Stimulated activated memory B cell treated with anti-CD40 and anti-IgM and Interleukin-4, amounts not matched to agents 10 μg/mL and 1 μg/mL and 100 μg/mL, for 72 hours (primary cell): ENCODE measurements at regions not wholly inside any gene's neighbourhood (a gene's known extent, or its start where the extent isn't known, plus 50 kb on each side); places are given as distances from the start of the nearest gene placed in this dataset.
"Not testable (repeated sequence)": the region's sequence is repeated elsewhere in the genome, so short reads cannot be mapped to it uniquely, and the experiment has no call there.

Source experiments
- ATAC-seq: fragments of 150-1000 bp; cut with Tn5 transposase; 2 replicates; pipeline ENCODE4 v1.10.0; 2021
- H3K27ac Mint-ChIP-seq: one replicate; pipeline ENCODE4 v1.8.0; 2022; ENCODE audit warnings: mild to moderate bottlenecking, mixed read lengths
- H3K27me3 Mint-ChIP-seq: one replicate; pipeline ENCODE4 v1.8.0; 2022; ENCODE audit warnings: mixed read lengths
- H3K36me3 Mint-ChIP-seq: one replicate; pipeline ENCODE4 v1.8.0; 2022; ENCODE audit warnings: mixed read lengths
- H3K4me1 Mint-ChIP-seq: one replicate; pipeline ENCODE4 v1.8.0; 2022; ENCODE audit warnings: mixed read lengths
- H3K4me3 Mint-ChIP-seq: one replicate; pipeline ENCODE4 v1.8.0; 2022; ENCODE audit warnings: mild to moderate bottlenecking, moderate library complexity, mixed read lengths
- H3K9me3 Mint-ChIP-seq: one replicate; pipeline ENCODE4 v1.8.0; 2022; ENCODE audit warnings: mixed read lengths

DNA sequence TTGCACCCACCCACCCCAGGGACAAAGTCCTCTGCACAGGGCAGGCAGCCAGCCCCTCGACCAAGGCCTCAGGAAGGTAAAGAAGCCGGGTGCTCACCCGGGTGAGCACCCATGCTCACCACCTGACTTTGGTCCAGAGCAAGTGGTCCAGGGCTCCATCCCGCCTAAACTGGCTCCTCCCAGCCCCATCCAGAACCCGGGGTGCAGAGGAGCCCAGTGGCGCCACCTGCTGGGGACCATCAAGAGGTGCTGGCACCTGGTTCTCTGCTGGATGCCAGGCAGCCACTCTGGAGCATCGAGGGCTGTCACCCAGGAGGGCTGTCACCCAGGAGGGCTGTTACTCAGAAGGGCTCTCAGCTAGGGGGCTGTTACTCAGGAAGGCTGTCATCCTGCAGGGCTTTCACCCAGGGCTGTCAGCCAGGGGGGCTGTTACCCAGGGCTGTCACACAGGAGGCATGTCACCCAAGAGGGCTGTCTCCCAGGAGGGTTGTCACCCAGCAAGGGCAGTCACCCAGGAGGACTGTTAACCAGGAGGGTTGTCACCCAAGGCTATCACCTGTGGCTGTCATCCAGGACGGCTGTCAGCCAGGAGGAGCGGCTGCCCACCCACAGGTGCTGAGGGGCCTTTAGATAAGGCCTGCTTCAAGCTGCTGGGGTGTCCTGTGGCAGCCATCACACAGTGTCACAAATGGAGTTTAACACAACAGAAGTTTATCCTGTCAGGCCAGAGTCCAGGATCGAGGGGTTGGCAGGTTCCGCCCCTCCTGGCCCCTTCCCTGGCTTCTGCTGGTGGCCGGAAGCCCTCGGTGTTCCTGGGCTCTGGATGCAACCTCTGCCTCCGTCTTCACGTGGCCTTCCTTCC lies 98.5 kb downstream of the TNFRSF13B start:
- no peaks in the 10 kb centered on the region for H3K4me1 Mint-ChIP-seq
- peaks cover 20% of the 10 kb centered on the region for H3K27me3 Mint-ChIP-seq
- H3K9me3 Mint-ChIP-seq = no peaks in the 10 kb centered on the region
- H3K36me3 Mint-ChIP-seq = no peaks in the 10 kb centered on the region
- no peak overlapping the region for H3K4me3 Mint-ChIP-seq
- ATAC-seq = peak; percentile 37
- no peak overlapping the region for H3K27ac Mint-ChIP-seq

DNA sequence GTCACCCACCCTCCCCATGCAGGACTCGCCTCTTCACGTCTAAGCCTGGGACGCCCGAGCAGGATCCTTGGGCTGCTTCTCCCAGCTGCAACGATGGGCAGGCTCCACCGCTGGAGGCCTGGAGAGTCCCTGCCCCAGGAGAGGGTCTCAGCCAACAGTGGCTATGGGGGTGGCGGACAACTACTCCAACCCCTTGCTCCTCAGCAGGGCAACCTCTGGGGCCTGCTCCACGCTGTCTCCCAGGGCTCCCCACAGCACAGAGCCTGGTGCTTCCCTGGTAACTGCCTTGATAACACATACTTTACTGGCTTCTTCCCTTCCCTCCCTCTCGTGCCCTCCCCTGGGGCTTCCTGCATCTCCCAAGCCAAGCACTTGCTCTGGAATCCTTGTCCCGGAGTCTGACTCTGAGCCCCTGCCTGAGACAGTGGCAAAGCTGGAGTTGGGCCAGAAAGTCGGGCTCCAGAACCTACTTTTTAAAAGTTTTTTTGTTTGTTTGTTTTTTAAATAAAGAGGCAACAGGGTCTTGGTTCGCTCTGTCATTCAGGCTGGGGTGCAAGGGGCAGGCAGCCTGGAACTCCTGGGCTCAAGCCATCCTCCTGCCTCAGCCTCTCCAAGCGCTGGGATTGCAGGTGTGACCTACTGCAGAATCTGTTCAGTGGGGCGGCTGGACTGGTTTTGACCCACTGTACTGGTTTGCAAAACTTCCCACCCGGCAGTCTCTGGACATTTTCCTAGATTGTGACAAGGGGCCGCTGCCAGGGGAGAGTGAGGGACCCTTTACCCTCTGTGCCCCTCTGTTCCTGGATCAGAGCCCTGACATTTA lies 99.4 kb downstream of the TNFRSF13B start:
- H3K27ac Mint-ChIP-seq = no peak overlapping the region
- no peaks in the 10 kb centered on the region for H3K4me1 Mint-ChIP-seq
- peaks cover 13% of the 10 kb centered on the region for H3K27me3 Mint-ChIP-seq
- ATAC-seq = no peak
- H3K4me3 Mint-ChIP-seq = no peak overlapping the region
- H3K9me3 Mint-ChIP-seq = no peaks in the 10 kb centered on the region
- no peaks in the 10 kb centered on the region for H3K36me3 Mint-ChIP-seq

DNA sequence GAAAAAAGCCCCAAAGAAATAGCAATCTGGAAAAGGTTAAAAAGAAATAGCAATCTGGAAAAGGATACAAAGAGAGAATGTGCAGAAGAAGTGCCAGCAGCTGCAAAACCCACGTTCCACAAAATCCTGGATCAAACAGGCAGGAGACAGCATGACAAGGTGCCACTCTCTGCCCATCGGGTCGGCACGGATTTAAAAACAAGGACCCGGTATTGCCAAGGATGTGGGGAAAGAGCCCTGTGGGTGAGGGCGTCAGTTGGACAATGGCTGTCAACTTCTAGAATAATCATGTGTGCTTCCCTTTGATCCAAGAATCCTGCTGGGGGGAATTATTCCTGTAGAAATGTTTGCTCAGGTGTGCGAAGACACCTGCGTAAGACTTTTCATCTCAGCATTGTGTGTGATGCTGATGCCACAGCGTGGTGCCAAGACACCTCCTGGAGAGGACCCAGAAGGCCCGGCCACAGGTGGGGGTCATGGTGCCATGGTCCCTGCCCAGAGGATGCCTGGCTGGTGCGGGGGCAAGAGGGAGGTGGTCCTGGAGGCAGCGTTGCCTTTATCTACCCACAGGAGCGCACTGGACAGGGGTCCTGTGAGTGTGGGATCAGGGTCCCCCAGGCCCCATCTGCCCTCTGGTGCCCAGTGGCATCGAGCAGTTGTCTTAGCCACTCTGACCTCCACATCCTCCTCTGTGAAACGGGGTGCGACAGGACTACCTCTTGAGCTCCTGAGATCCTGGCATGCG lies 100.3 kb downstream of the TNFRSF13B start:
- H3K4me1 Mint-ChIP-seq = not testable (repeated sequence)

DNA sequence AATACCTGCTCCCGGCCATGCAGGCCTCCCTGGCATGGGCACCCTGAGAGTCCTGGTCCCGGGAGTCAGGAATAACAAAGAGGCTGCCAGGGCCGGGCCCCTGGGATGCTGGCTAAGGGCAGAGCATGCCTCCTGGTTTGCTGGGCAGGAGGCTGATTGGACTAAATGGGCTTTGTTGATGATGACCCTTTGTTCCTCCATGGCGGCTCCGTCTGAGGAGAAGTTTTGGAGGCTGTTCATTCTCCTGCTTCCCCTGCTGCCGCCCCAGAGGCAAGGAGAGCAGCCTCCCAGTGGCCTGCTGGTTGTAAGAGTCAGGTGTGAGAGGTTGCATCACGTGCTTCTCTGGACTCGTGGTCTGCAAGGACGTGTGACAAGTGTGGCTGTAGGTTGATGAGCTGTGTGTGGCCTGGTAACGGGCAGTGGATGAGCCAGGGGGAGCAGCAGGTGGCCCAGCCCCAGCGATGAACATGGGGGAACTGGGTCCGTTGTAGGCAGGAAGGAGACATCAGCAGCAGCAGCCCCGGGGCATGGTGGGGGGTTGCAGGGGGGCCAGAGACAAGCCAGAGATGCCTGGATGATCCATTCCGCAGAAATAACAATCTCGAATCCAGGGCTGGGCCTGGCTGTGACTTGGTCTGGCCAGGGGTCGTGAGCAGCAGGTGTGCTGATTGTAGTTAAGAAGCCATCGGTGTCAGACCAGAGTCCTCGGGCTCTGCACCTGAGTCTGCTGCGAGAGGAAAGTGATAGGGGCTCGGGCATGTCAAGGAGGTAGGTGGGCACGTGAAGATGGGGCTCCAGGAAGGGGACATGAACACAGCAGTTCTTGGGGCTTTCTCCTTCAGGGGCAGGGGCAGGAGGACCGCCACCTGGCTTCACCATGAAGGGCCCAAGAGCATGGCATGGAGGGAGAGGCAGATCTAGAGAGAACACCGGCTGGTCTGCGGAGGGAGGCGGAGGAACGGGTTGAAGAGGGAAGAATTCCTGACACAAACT lies 101.4 kb downstream of the TNFRSF13B start:
- Mint-ChIP-seq H3K36me3 (no peaks in the 10 kb centered on the region), H3K27ac (no peak overlapping the region), H3K4me1 (no peaks in the 10 kb centered on the region), H3K4me3 (no peak overlapping the region), H3K27me3 (peaks cover 13% of the 10 kb centered on the region), H3K9me3 (no peaks in the 10 kb centered on the region)
- no peak for ATAC-seq

More for the DNA sequence above, 100.3 kb downstream of the TNFRSF13B start:
- not testable (repeated sequence) for ATAC-seq, H3K36me3 Mint-ChIP-seq, H3K27ac Mint-ChIP-seq, H3K4me3 Mint-ChIP-seq, H3K9me3 Mint-ChIP-seq
- H3K27me3 Mint-ChIP-seq = peaks cover 13% of the 10 kb centered on the region

DNA sequence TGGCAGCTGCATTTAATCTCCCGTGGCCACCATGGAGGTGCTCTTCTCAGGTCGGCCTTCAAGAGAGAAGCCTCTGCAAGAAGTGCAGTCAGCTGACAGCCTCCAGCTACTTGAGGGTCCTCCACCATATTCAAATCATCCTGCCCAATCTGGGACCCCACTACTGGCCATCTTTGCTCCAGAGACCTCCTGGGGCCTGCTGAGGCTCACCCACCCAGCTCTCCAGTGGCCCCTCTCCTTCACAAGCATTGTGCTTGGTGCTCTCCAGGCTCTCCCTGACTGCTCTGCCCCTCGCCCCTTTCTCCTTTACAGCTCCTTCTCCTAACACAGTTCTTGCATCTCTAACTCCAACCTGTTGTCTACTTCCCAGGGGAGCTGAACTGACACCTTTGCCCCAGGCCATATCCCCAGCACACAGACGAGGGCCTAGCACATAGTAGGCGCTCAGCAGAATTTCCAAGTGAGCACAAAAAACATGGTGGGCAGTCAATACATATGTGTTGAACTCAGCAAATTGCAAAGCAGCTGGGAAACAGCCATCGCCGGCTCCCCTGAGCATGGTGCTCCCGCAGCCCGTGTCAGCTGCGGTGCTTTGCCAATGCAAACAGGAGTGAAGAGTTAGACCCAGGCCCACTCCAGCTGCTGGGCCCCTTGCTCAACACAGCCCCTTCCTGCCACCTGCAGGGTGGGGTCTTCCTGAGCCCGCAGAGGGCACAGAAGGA lies 102.2 kb downstream of the TNFRSF13B start:
- not testable (repeated sequence) for H3K4me1 Mint-ChIP-seq, H3K9me3 Mint-ChIP-seq, H3K36me3 Mint-ChIP-seq, H3K4me3 Mint-ChIP-seq, ATAC-seq, H3K27ac Mint-ChIP-seq
- H3K27me3 Mint-ChIP-seq = peaks cover 10% of the 10 kb centered on the region

DNA sequence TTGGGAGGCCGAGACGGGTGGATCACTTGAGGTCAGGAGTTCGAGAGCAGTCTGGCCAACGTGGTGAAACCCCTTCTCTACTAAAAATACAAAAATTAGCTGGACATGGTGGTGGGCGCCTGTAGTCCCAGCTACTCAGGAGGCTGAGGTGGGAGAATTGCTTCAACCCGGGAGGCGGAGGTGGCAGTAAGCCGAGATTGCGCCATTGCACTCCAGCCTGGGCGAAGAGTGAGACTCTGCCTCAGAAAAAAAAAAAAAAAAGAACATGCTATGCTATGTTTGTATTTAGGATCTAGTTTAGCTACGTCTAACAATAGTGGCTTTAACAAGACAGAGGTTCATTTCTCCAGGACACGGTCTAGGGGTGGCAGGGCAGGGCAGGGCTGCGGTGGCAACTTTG lies 103.3 kb downstream of the TNFRSF13B start:
- H3K4me1 Mint-ChIP-seq, ATAC-seq, H3K27me3 Mint-ChIP-seq, H3K4me3 Mint-ChIP-seq, H3K9me3 Mint-ChIP-seq, H3K27ac Mint-ChIP-seq, H3K36me3 Mint-ChIP-seq: not testable (repeated sequence)

DNA sequence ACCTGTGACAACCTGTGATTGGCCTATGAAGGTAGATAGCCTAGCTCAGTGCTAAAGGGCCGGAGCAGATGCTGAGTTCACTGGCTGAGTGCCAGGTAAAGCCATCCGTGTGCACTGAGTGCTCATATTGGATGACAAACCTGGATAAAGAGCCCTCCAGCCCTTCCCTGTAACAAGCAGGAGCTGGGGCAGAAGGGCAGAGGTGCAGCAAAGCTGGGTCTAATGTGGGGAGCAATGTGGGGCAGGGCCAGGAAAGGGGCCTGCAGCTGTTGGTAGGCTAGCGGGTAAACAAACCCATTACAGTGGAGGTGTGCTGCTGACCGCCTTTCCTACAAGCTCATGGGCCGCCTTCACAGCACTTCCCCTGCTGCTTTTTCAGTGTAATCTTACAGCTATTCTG lies 104.4 kb downstream of the TNFRSF13B start:
- not testable (repeated sequence) for H3K27me3 Mint-ChIP-seq, H3K4me3 Mint-ChIP-seq, ATAC-seq

DNA sequence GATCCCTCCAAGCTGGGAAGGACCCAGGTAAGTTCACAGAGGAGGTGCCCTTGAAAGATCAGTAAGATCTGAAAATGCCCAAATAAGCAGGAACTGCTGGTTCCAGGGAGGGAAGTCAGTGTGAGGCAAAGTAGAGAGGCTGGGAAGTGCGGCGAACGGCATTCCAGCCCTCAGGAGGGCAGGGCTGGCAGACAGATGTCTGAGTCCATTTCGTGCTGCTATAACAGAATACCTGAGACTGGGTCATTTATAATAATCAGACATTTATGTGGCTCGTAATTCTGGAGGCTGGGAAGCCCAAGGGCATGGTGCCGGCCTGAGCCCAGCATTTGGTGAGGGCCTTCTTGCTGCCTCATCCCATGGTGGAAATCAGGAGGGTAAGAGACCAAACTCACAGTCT lies 105.1 kb downstream of the TNFRSF13B start:
- not testable (repeated sequence) for ATAC-seq, H3K27ac Mint-ChIP-seq, H3K36me3 Mint-ChIP-seq, H3K4me3 Mint-ChIP-seq, H3K27me3 Mint-ChIP-seq, H3K9me3 Mint-ChIP-seq, H3K4me1 Mint-ChIP-seq

More for the DNA sequence above, 104.4 kb downstream of the TNFRSF13B start:
- H3K36me3 Mint-ChIP-seq, H3K27ac Mint-ChIP-seq, H3K9me3 Mint-ChIP-seq, H3K4me1 Mint-ChIP-seq: not testable (repeated sequence)

DNA sequence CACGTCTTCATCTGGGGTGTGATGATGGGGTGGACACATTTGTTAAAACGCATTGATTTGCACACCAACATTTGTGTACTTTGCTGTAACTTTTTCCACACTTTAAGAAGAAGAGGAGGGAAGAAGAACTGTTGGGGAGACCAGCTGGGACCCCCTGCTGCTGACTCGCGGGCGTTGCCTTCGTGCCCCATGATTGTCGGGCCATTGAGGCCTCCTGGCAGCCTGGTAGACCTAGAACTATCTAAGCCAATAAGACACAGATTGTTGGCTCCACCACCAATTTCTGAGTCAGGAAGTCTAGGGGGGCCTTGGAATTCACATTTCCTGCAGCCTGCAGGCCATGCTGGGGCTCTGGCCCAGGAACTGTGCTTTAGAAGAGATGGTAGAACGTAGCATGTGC lies 105.5 kb downstream of the TNFRSF13B start:
- Mint-ChIP-seq H3K27ac (no peak overlapping the region), H3K36me3 (no peaks in the 10 kb centered on the region), H3K27me3 (no peaks in the 10 kb centered on the region), H3K4me3 (no peak overlapping the region), H3K4me1 (no peaks in the 10 kb centered on the region), H3K9me3 (no peaks in the 10 kb centered on the region)
- ATAC-seq = no peak

DNA sequence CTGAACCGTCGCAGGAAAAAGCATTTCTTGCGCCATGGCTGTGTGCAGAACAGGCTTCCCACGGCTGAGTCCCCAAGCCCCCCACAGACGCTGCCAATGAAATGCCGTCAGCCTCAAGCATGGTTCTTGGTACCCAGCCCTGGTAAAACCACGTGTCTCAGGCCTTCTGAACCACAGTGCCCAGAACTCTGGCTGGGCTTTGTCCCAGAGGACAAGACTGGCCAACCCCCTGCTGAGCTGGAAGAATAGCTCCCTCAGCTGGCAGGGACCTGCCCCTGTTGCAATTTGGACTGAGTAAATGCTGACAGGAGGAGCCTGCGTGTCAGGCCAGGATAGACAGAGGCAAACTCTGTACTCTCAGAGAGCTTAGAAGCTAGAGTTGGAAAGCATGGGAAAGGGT lies 106.2 kb downstream of the TNFRSF13B start:
- not testable (repeated sequence) for H3K4me3 Mint-ChIP-seq, H3K9me3 Mint-ChIP-seq, H3K27ac Mint-ChIP-seq, H3K4me1 Mint-ChIP-seq, H3K36me3 Mint-ChIP-seq, H3K27me3 Mint-ChIP-seq, ATAC-seq

DNA sequence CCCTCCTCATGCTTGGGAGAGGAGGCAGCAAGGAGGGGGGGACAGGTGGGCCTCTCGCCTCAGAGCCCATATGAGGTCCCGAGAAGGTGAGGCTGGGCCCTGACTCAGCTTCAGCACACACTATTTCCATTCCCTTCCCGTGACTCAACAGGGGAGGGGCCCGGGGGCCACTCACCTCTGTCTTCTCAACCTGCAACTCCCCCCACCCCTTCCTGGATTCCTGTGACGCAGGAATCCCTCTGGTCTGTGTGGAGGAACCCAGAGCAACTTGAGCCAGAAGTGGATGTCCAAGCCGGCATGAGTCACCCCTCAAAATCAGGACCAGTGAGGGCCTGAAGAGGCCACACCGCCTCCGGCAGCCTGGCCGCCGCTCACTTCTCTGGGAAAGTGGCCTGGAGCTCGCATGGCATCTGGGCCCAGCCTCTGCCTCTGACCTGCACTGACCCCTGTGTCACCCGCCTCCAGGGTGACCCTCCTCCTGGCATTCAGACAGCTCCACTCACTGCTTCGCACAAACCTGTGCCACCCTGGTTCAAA lies 106.8 kb downstream of the TNFRSF13B start:
- H3K9me3 Mint-ChIP-seq, H3K27ac Mint-ChIP-seq, H3K36me3 Mint-ChIP-seq, H3K27me3 Mint-ChIP-seq, H3K4me1 Mint-ChIP-seq, H3K4me3 Mint-ChIP-seq, ATAC-seq: not testable (repeated sequence)

DNA sequence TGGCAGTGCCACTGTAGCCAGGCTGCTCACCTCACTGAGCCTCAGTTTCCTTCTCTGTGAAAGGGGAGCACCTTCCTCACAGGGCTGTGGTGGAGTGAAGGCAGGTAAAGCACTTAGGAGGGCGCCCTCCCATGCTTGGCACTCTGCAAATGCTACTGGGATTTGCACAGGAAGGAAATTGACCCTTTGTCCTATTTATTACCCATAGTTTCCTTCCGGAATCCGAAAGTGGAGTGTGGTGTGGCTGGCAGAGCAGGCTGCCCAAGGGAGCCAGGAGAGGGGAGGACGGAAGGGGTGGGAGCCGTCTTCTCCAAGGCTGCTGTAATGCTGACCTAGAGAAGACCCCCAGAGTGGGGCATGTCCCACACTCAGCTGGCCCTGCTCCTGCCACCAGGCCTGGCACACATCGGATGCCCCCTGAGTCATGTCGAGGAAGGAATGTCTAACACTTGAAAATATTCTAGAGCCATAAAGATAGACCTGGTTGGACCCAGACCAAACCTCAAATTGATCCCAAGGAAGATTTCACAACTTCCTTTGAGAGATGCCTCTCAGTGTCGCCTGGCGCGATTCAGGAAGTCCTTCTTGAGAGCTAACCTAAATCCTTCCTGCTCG lies 107.3 kb downstream of the TNFRSF13B start:
- not testable (repeated sequence) for H3K4me3 Mint-ChIP-seq, H3K4me1 Mint-ChIP-seq, H3K27me3 Mint-ChIP-seq, H3K9me3 Mint-ChIP-seq, H3K27ac Mint-ChIP-seq, H3K36me3 Mint-ChIP-seq, ATAC-seq

DNA sequence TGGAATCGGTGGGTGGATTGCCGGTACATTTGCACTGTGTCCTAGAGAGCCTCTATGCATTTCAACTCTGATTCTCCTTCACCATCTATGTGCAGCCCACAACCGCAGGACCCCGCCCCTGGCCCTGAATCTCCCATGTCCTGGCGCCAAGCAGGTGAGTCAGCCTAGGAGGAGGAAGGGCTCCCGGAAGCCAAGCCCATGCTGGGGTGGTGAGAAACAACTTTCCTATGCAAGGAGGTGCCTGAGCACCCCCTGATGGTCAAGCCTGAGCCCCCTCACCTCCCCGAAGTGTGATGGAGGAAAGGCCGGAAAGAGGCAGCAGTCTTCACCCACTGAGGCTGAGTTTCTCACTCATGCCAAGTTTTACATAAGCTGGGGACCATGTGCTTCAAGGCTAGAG lies 110.8 kb downstream of the TNFRSF13B start:
- H3K4me1 Mint-ChIP-seq, H3K36me3 Mint-ChIP-seq, H3K9me3 Mint-ChIP-seq, ATAC-seq, H3K27ac Mint-ChIP-seq, H3K4me3 Mint-ChIP-seq: not testable (repeated sequence)
- peaks cover 11% of the 10 kb centered on the region for H3K27me3 Mint-ChIP-seq
